ENCODE measurements at regions not wholly inside any gene's neighbourhood (a gene's known extent, or its start where the extent isn't known, plus 50 kb on each side); places are given as distances from the start of the nearest gene placed in this dataset.

- no peaks in the 10 kb centered on the region for H3K27me3 ChIP-seq (ENCODE audit: control insufficient read depth in 2 of 2, insufficient read depth in 2 of 2, low read length in 2 of 2)
- no peaks in the 10 kb centered on the region for H3K27me3 Mint-ChIP-seq (ENCODE audit: low read depth in 3 of 3)
- no peaks in the 10 kb centered on the region for H3K4me1 ChIP-seq (ENCODE audit: control insufficient read depth in 1 of 2, insufficient read depth in 2 of 2, low read length in 2 of 2)
- WGBS (ENCODE audit: insufficient coverage), result no CpG with 5 or more reads among the region's 2 CpGs
- intact Hi-C loops (cut with micrococcal nuclease), result no loop called here
- no peak overlapping the region for H3K27ac ChIP-seq (ENCODE audit: low read depth in 1 of 2, low read length in 2 of 2)
- H3K9me3 Mint-ChIP-seq, result peaks cover 0 to 1% (median 0%) of the 10 kb centered on the region in 7 donors
- H3K4me2 ChIP-seq (replicated peaks; ENCODE audit: extremely low read depth, low read length, poor library complexity, severe bottlenecking), result no peak overlapping the region
- no peak overlapping the region for H2AFZ ChIP-seq (ENCODE audit: insufficient read depth, low read depth, low read length, poor library complexity, severe bottlenecking)
- no peak for TF ChIP-seq CTCF (IDR thresholded peaks at IDR 0.05)
- no peaks in the 10 kb centered on the region for H3K36me3 Mint-ChIP-seq
- H3K79me2 ChIP-seq (ENCODE audit: insufficient read depth, low read length), result no peaks in the 10 kb centered on the region
- H3K4me3 Mint-ChIP-seq, result no peak overlapping the region
- no peaks in the 10 kb centered on the region for H4K20me1 ChIP-seq (ENCODE audit: insufficient read depth, low read length)
- H3K36me3 ChIP-seq (replicated peaks in 1 of 2; ENCODE audit: control insufficient read depth in 1 of 2, insufficient read depth in 2 of 2, low read length in 2 of 2), result no peaks in the 10 kb centered on the region
- H3K4me1 Mint-ChIP-seq, result no peaks in the 10 kb centered on the region
- DNase-seq, result no peak
- no peak overlapping the region for H3K9ac ChIP-seq (ENCODE audit: insufficient read depth, low read length, poor library complexity, severe bottlenecking)
- H3K9me3 ChIP-seq (replicated peaks in 1 of 2; ENCODE audit: control insufficient read depth in 1 of 2, insufficient read depth in 1 of 2, low read length in 2 of 2), result peaks cover 0 to 3% of the 10 kb centered on the region in 2 donors
- H3K4me3 ChIP-seq (replicated peaks in 1 of 3; ENCODE audit: low read depth in 2 of 3, low read length in 3 of 3), result no peak overlapping the region
- no peak overlapping the region for H3K27ac Mint-ChIP-seq
Measured at GRCh38 chr13:72523593-72523992, 203.8 kb downstream of the MZT1 start.

- Histone ChIP-seq H3K4me2 (replicated peaks; ENCODE audit: extremely low read depth, low read length, poor library complexity, severe bottlenecking) (no peak overlapping the region), H3K4me3 (replicated peaks in 1 of 3; ENCODE audit: low read depth in 2 of 3, low read length in 3 of 3) (no peak overlapping the region), H4K20me1 (ENCODE audit: insufficient read depth, low read length) (no peaks in the 10 kb centered on the region), H3K9me3 (replicated peaks in 1 of 2; ENCODE audit: control insufficient read depth in 1 of 2, insufficient read depth in 1 of 2, low read length in 2 of 2) (peaks cover 0 to 3% of the 10 kb centered on the region in 2 donors), H3K4me1 (ENCODE audit: control insufficient read depth in 1 of 2, insufficient read depth in 2 of 2, low read length in 2 of 2) (no peaks in the 10 kb centered on the region), H3K79me2 (ENCODE audit: insufficient read depth, low read length) (no peaks in the 10 kb centered on the region), H3K27me3 (ENCODE audit: control insufficient read depth in 2 of 2, insufficient read depth in 2 of 2, low read length in 2 of 2) (no peaks in the 10 kb centered on the region), H2AFZ (ENCODE audit: insufficient read depth, low read depth, low read length, poor library complexity, severe bottlenecking) (no peak overlapping the region), H3K27ac (ENCODE audit: low read depth in 1 of 2, low read length in 2 of 2) (no peak overlapping the region), H3K9ac (ENCODE audit: insufficient read depth, low read length, poor library complexity, severe bottlenecking) (no peak overlapping the region), H3K36me3 (replicated peaks in 1 of 2; ENCODE audit: control insufficient read depth in 1 of 2, insufficient read depth in 2 of 2, low read length in 2 of 2) (no peaks in the 10 kb centered on the region)
- no peak overlapping the region for H3K4me3 Mint-ChIP-seq
- TF ChIP-seq CTCF (IDR thresholded peaks at IDR 0.05), result no peak
- 70% methylated on average over 2 of the region's 4 CpGs for WGBS (ENCODE audit: insufficient coverage)
- H3K36me3 Mint-ChIP-seq, result no peaks in the 10 kb centered on the region
- H3K27me3 Mint-ChIP-seq (ENCODE audit: low read depth in 3 of 3), result no peaks in the 10 kb centered on the region
- H3K9me3 Mint-ChIP-seq, result peaks cover 0 to 3% (median 0%) of the 10 kb centered on the region in 7 donors
- DNase-seq, result no peak
- no peaks in the 10 kb centered on the region for H3K4me1 Mint-ChIP-seq
- intact Hi-C loops (cut with micrococcal nuclease), result no loop called here
- H3K27ac Mint-ChIP-seq, result no peak overlapping the region
Measured at GRCh38 chr13:72523049-72523448, 204.4 kb downstream of the MZT1 start.

Data from CD14-positive monocyte (primary cell).